HG02981 (cell line): ENCODE measurements at regions not wholly inside any gene's neighbourhood (a gene's known extent, or its start where the extent isn't known, plus 50 kb on each side); places are given as distances from the start of the nearest gene placed in this dataset.

Source experiments
- ATAC-seq: cut with Tn5 transposase; IDR thresholded peaks from one replicate; pipeline ENCODE4 v1.9.1; 2021; ENCODE audit warnings: mild to moderate bottlenecking, moderate library complexity; ENCODE audit not compliant: unreplicated experiment

- no peak for ATAC-seq
These were observed 115.2 kb downstream of the LITAF start for GRCh38 chr16:11471548-11471947.

- no peak for ATAC-seq
These were observed 114.3 kb downstream of the LITAF start for GRCh38 chr16:11472410-11472809.

- no peak for ATAC-seq
These were observed 113.9 kb downstream of the LITAF start for GRCh38 chr16:11472851-11473250.

GRCh38 chr16:11473728-11474127 lies 113.0 kb downstream of the LITAF start:
- ATAC-seq, result no peak

GRCh38 chr16:11474617-11475291 lies 112.0 kb downstream of the LITAF start:
- ATAC-seq, result no peak

- ATAC-seq, result no peak
These were observed 110.7 kb downstream of the LITAF start for GRCh38 chr16:11475896-11476630.

GRCh38 chr16:11476676-11477075 lies 110.0 kb downstream of the LITAF start:
- no peak for ATAC-seq

- no peak for ATAC-seq
These were observed 108.1 kb downstream of the LITAF start for GRCh38 chr16:11478431-11479119.

GRCh38 chr16:11479916-11480315 lies 106.8 kb downstream of the LITAF start:
- ATAC-seq, result no peak

- ATAC-seq, result no peak
These were observed 106.1 kb downstream of the LITAF start for GRCh38 chr16:11480634-11481033.

- no peak for ATAC-seq
These were observed 104.7 kb downstream of the LITAF start for GRCh38 chr16:11481987-11482386.

GRCh38 chr16:11482946-11483748 lies 103.6 kb downstream of the LITAF start:
- ATAC-seq, result no peak

GRCh38 chr16:11484691-11485258 lies 101.9 kb downstream of the LITAF start:
- no peak for ATAC-seq

- no peak for ATAC-seq
These were observed 101.0 kb downstream of the LITAF start for GRCh38 chr16:11485676-11486075.

GRCh38 chr16:11487289-11487688 lies 99.4 kb downstream of the LITAF start:
- no peak for ATAC-seq

- ATAC-seq, result no peak
These were observed 98.4 kb downstream of the LITAF start for GRCh38 chr16:11488304-11488703.

GRCh38 chr16:11491524-11491923 lies 95.2 kb downstream of the LITAF start:
- ATAC-seq, result no peak

- ATAC-seq, result no peak
These were observed 93.8 kb downstream of the LITAF start for GRCh38 chr16:11492808-11493530.

- ATAC-seq, result no peak
These were observed 93.2 kb downstream of the LITAF start for GRCh38 chr16:11493531-11493929.

GRCh38 chr16:11494029-11494428 lies 92.7 kb downstream of the LITAF start:
- ATAC-seq, result no peak
